GM12892 (cell line): ENCODE measurements at regions not wholly inside any gene's neighbourhood (a gene's known extent, or its start where the extent isn't known, plus 50 kb on each side); places are given as distances from the start of the nearest gene placed in this dataset.

Experiments
- DNase-seq: peaks from one replicate; pipeline ENCODE4 v3.0.0; 2011; ENCODE audit not compliant: insufficient read length
- FAIRE-seq: peaks from 2 replicates; lab custom pipeline; 2011; peaks lifted over from hg19 to GRCh38; lab: Jason Lieb, UNC
- POLR2A ChIP-seq: IDR thresholded peaks from 2 replicates; pipeline ENCODE4 v1.6.1; 2011; ENCODE audit warnings: low read depth, low read length, control low read depth
- POLR2AphosphoS5 ChIP-seq: IDR thresholded peaks from 2 replicates; pipeline ENCODE4 v1.6.1; 2011; ENCODE audit warnings: low read depth, low read length, control low read depth
- TAF1 ChIP-seq: IDR thresholded peaks from 2 replicates; pipeline ENCODE4 v1.6.1; 2011; ENCODE audit warnings: low read depth, mild to moderate bottlenecking, control low read depth, low read length, borderline replicate concordance

DNA sequence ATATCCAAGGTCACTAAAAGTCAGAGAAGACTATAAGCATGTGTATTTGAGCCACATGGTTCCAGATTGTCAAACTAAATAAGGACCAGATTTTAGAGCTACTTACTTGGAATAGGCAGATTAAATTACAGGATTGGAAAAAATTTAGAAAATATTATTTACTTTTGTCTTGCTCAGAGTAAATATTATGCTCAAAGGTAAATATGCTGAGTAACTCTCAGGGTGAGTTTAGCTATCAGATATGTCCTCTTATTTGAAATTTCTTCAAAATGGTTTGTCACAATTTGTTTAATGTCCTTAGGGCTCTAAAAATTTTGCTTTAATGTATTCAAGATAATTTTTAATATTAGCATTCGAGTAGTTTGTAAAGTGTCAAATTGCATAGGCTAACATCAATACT is 2455.2 kb downstream of the PCDH9 start:
- DNase-seq (no peak), FAIRE-seq (no peak)
- no peak for TF ChIP-seq POLR2AphosphoS5
- no peak for TF ChIP-seq POLR2A
- no peak for TF ChIP-seq TAF1

DNA sequence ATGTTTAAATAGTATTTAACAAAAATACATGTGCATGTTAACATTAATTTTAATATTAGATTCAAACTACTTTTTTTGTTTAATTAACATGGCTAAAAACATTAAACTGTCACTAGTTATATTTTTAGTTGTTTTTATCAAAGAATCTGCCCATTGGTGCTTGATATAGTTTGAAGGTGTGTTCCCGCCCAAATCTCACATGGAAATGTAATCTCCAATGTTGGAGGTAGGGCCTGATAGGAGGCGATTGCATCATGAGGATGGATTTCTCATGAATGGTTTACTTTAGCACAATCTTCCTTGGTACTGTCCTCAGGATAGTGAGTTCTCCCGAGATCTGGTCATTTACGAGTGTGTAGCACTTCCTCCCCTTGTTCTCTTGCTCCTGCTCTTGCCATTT is 2459.4 kb downstream of the PCDH9 start:
- FAIRE-seq = no peak

DNA sequence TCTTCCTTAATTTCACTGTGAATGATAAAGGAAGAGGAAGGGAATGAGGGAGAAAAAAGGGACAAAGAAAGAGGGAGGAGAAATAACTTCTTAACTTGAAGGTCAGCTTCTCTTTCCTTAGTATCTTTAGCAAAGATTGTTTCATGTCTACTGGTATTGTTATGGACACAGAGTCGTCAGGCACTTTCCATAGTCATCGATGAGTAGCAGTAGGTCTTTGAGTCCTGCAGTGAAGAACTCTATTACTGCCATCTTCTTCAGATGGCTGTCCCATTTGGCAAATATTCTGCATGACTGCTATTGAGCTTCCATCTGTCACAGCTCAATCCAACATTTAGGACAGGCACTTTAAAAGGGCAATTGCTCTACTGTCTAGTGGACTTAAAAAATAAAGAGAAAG is 2463.1 kb downstream of the PCDH9 start:
- DNase-seq = no peak
- TF ChIP-seq POLR2A (no peak), TAF1 (no peak), POLR2AphosphoS5 (no peak)
- FAIRE-seq = no peak

More for the DNA sequence above, 2459.4 kb downstream of the PCDH9 start:
- TF ChIP-seq POLR2AphosphoS5 = no peak
- TF ChIP-seq TAF1 = no peak
- no peak for TF ChIP-seq POLR2A
- DNase-seq = no peak

DNA sequence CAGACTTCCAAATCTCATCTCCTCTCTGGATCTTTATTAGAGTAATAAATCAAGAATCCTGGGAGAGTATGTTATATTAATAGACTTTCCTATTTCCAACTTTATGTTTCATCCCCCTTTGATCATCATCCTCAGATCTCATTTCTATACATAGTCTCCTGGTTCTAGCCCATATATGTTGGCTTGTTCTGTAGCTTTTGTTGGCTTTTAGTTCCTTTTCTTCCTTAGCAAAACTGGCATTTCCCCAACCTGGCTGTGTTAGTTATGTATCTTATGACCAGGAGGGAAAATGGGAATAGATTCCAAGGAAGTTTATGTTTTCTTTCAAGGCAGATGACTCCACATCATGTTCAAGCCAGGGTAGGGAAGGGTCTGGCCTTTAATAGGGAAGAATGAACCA is 2464.5 kb downstream of the PCDH9 start:
- DNase-seq (no peak), FAIRE-seq (no peak)

DNA sequence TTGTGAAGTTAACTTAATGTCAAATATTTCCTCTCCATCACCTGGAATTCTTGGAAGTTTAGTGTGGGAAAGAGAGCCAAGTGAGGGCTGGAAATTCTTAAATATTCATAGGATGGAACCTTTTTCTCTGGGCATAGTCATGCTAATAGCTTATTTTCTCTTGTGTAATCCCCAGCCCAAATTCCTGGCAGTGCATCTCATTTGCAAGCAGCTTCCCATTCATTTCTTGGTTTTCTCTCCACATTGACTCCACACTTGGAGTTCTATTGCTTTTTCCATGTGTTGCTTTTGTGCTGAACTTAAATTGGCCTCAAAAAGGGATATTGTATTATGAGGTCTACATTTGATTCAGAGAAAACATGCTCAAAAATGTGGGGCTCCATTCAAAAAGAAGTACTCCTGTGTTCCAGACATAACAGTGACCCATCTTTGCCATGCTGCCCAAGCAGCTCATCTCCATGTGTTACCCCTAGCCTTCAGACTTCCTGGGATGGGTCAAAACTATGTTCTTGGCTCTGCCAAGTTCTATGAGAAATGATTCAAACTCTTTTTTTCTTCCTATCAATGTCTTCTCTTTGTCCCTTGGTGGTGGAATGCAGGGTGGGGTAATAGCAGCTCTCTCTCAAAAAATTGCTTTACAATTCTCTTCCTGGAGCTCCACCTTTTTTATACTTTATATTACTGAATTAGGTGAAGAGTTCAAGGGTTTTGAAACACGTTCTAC is 2471.5 kb downstream of the PCDH9 start:
- no peak for DNase-seq
- FAIRE-seq = no peak
- no peak for TF ChIP-seq POLR2A
- no peak for TF ChIP-seq POLR2AphosphoS5
- TF ChIP-seq TAF1 = no peak

More for the DNA sequence above, 2464.5 kb downstream of the PCDH9 start:
- no peak for TF ChIP-seq POLR2A
- TF ChIP-seq TAF1 = no peak
- TF ChIP-seq POLR2AphosphoS5 = no peak

DNA sequence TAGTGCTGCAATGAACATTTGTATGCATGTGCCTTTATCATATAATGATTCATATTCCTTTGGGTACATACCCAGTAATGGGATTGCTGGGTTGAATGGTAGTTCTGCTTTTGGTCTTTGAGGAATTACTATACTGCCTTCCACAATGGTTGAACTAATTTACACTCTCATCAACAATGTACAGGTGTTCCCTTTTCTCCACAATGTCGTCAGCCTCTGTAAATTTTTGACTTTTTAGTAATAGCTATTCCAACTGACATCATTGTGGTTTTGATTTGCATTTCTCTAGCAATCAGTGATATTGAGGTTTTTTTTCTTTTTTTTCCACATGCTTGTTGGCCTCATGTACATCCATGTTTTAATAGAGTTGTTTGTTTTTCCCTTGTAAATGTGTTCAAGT is 2473.5 kb downstream of the PCDH9 start:
- TF ChIP-seq POLR2AphosphoS5 (no peak), POLR2A (no peak), TAF1 (no peak)
- no peak for DNase-seq
- FAIRE-seq = no peak

DNA sequence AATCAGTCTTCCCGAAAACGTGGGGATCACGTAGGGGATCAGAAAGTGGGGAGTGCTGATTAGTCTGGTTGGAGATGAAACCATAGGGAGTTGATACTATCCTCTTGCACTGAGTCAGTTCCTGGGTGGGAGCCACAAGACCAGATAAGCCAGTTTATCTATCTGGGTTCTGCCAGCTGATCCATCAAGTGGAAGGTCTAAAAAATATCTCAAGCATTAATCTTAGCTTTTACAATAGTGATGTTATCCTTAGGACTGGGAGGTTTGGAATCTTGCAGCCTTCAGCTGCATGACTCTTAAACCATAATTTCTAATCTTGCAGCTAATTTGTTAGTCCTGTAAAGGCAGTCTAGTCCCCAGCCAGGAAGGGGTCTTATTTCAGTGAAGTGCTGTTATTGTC is 2474.2 kb downstream of the PCDH9 start:
- FAIRE-seq = no peak
- TF ChIP-seq TAF1 (no peak), POLR2A (no peak)
- DNase-seq = no peak

DNA sequence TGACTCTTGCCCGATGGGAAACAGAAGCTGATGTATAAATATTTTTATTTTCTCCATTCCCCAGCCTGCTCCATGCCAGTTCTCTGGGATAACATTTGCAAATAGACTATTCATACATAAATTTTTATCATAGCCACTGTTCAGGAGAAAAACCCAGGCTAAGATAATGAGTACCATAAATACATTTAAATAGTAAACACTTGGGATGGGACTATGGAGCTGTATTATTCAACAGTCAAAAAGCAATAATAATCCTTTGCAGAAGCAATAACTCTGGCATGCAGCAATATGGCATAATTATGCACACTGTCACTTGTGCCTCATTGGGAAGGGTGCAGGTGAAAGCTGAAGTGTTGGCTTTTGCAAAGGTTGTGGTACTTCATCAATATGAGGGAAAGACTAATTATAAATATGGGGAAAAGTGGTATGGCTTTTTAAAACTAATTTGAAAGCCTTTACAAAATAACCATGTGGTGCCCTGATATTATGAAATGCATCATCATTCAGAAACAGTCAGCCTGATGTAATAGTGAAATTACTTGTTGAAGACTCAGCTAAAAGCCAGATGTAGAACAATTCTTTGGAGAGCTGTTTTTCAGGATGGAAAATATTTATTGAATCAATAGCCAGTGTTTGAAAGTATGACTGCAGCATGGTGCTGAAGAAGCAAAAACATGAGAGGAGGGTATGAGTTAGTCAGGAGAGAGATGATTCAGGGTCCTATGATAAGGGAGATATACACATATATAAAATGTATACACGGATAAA is 2476.7 kb downstream of the PCDH9 start:
- TF ChIP-seq TAF1 (no peak), POLR2AphosphoS5 (no peak), POLR2A (no peak)
- FAIRE-seq (no peak), DNase-seq (no peak)

DNA sequence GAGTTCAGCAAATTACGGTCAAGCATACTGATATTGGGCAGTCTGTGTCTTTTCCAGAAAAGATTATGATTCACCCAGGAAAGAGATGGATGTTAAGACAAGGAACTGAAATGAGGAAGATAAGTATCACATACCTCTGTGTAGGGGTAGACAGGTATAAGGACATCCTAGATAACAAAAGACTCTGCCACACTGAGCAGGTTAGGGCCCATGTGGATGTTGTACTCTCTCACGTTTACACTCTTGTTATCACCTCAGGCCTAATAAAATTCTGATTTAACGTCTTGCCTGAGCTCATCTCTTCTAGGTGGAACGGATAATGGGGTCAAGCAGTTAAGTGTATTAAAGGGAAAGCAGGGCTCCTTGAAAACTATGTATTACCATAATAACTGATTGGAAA is 2480.8 kb downstream of the PCDH9 start:
- DNase-seq (no peak), FAIRE-seq (no peak)
- TF ChIP-seq POLR2AphosphoS5 = no peak
- TF ChIP-seq POLR2A = no peak
- no peak for TF ChIP-seq TAF1

DNA sequence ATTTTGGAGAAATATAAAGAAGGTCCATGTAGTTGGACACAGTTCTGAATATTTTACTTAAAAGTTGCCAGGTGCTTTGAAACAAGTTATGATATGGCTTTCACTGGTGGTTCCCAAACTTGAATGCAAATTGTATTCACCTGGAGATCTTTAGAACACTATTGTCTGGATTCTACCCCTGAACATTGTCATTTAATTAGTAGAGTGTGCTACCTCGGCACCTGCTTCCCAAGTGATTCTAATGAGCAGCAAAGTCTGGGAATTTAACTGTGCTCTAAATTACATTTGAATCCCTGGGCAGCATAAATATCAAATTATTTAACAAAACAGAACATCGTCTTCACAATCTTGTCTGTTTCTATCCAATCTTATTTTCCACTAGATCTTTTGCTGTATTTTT is 2483.3 kb downstream of the PCDH9 start:
- TF ChIP-seq POLR2AphosphoS5 = no peak
- TF ChIP-seq POLR2A = no peak
- TF ChIP-seq TAF1 = no peak
- no peak for FAIRE-seq
- no peak for DNase-seq

DNA sequence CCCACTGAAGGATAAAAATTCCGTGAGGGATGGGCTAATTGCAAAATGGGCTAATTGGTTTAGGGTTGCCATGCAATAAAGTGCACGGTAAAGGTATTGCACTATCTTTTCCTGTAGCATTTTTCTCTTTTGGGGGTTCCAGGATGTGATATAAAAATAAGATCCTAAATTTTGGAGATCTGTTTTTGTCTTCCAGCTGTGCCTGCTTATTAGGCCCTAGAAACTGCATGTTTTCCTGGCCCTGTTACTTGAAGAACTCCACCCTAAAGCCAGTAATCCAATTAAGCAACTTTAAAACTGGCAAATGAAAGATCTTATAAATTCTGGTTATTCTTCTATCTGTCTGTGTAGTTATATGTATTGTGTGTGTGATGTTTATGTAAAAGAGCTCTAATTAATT is 2489.6 kb downstream of the PCDH9 start:
- TF ChIP-seq POLR2A = no peak
- no peak for TF ChIP-seq TAF1
- TF ChIP-seq POLR2AphosphoS5 = no peak
- DNase-seq (no peak), FAIRE-seq (no peak)

DNA sequence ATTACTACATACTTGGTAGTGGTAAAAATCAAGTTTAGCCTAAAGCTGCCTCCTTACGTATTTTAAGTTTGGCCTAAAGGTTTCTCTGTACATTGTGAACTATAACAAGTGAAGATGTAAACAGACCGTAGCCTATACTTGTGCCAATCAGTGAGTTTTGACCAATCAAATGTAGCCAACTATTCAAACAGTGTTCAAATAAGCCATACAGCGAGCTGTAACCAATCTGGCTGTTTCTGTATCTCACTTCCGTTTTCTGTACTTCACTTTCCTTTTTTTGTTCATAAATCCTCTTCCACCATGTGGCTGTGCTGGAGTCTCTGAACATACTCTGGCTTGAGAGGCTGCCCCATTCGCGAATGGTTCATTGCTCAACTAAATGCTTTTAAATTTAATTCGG is 2504.6 kb downstream of the PCDH9 start:
- no peak for FAIRE-seq
- no peak for DNase-seq
- TF ChIP-seq POLR2A (no peak), POLR2AphosphoS5 (no peak), TAF1 (no peak)

DNA sequence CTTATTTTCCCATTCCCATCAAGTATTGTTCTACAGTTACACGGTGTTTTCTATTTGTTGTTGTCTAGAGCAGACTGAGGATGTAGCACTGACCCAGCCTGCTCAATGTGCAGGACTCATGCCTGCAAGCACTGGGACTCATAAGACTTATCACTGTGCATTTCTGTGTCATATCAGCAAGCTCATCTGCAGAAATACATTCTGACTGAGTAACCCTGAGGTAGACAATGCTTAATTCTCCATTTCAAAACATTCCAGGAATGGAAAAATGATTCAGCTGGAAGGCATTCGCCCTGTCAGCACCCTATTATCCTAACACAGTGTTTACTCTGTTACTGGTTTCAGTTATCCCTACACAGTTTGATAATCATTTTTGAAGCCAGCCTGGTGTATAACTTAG is 2506.4 kb downstream of the PCDH9 start:
- DNase-seq = no peak
- no peak for FAIRE-seq
- TF ChIP-seq POLR2A (no peak), POLR2AphosphoS5 (no peak), TAF1 (no peak)

DNA sequence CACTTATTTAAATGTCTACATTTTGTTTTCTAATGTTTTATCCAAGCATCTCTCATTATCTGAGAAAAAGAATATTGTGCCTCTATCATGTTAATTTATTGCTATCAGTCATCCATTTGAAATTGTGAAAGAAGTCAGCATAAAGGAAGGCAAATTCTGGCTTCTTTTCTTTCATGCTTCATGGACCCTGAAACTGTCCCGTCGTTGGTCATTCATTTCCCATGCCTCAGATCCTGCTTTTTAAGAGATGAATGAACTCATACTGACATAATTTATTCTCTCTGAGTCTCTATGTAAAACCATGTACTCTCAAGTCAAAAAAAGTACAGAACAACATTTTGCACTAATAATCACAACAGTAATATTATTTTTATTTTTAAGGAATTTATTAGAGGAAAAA is 2512.0 kb downstream of the PCDH9 start:
- FAIRE-seq (no peak), DNase-seq (no peak)
- TF ChIP-seq TAF1 (no peak), POLR2AphosphoS5 (no peak), POLR2A (no peak)

DNA sequence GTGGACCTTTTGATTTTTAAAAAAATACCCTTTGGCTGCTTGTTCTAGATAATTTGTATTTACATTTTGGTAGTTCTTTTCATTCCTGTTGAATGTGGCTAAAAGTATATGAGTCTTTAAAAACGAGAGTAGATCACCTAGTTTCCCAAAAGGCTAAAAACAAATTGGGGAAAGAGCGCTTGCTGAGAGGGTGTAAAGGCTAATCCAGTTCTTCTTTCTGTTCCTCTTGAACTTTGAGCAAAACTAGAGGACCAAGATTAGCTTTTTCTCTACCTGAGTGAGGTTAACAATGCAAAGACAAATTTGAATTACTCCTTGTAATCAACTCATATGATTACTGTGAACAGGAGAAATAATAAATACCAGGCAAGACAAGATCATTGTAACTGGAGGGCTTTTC is 2513.2 kb downstream of the PCDH9 start:
- no peak for TF ChIP-seq TAF1
- no peak for TF ChIP-seq POLR2AphosphoS5
- no peak for TF ChIP-seq POLR2A
- FAIRE-seq = no peak
- no peak for DNase-seq
